ENCODE measurements at regions not wholly inside any gene's neighbourhood (a gene's known extent, or its start where the extent isn't known, plus 50 kb on each side); places are given as distances from the start of the nearest gene placed in this dataset.

GRCh38 chr6:15090745-15091384, 155.0 kb upstream of the JARID2 start:
- 50% methylated on average over 9 of the region's 9 CpGs for WGBS (ENCODE audit: insufficient coverage, insufficient replicate concordance, low lambda C conversion rate, missing lambda C conversion rate)
- no peak overlapping the region for H3K4me3 ChIP-seq
- H3K36me3 ChIP-seq (ENCODE audit: control insufficient read depth in 2 of 2, insufficient read depth in 2 of 2, low read length in 1 of 2) = no peaks in the 10 kb centered on the region
- H3K79me2 ChIP-seq (ENCODE audit: control insufficient read depth, insufficient read depth, low read length) = no peaks in the 10 kb centered on the region
- no peak overlapping the region for H3K9ac ChIP-seq (ENCODE audit: control insufficient read depth, insufficient read depth, low read length)
- ATAC-seq (no peak), DNase-seq (ENCODE audit: low read depth, low spot score) (no peak), FAIRE-seq (no peak)
- ChIA-PET RAD21 (ENCODE audit: unreplicated experiment) (interaction anchor here (1.1 kb wide), 1 partner anchor 532 kb away, joined by 3 read pairs; no protein-coding TSS in a partner anchor), CTCF (no interaction called here), SMC1A (ENCODE audit: uncharacterized antibody, unreplicated experiment) (interaction anchor here (0.6 to 1.2 kb wide), 3 partner anchors 80 to 136 kb away, joined by 3 read pairs; no protein-coding TSS in a partner anchor), POLR2A (no interaction called here)
- intact Hi-C loops (cut with micrococcal nuclease; ENCODE audit: unreplicated experiment) (no loop called here), in situ Hi-C loops (cut with MboI) (no loop called here)
- H3K4me1 ChIP-seq (ENCODE audit: control insufficient read depth, insufficient read depth, low read length) = no peaks in the 10 kb centered on the region
- no peaks in the 10 kb centered on the region for H4K20me1 ChIP-seq (ENCODE audit: control insufficient read depth, insufficient read depth)
- BruUV-seq (replicated peaks) = no TSS peak
- H3K27ac ChIP-seq (ENCODE audit: control insufficient read depth, insufficient read depth) = no peak overlapping the region
- TF ChIP-seq CEBPB (IDR thresholded peaks at IDR 0.05; ENCODE audit: borderline replicate concordance in 1 of 2, low read depth in 2 of 2, low read length in 2 of 2) = no peak
- TF ChIP-seq BRCA1 (IDR thresholded peaks at IDR 0.05; ENCODE audit: low read depth, low read length) = no peak
- TF ChIP-seq ZBTB11 (CRISPR knock-in tag; IDR thresholded peaks at IDR 0.05) = no peak
- no peak for TF ChIP-seq NR2C1 (IDR thresholded peaks at IDR 0.05)
- TF ChIP-seq EED (IDR thresholded peaks at IDR 0.05; ENCODE audit: low read depth) = no peak
- no peak for TF ChIP-seq ATF2 (IDR thresholded peaks at IDR 0.05; ENCODE audit: low read length)
- no peak for TF ChIP-seq ZNF24 (IDR thresholded peaks at IDR 0.05)
- no peak for TF ChIP-seq STAT1 (conservative IDR thresholded peaks at IDR 0.05)
- TF ChIP-seq POLR2AphosphoS2 (IDR thresholded peaks at IDR 0.05; ENCODE audit: low read depth, low read length) = no peak
- no peak for TF ChIP-seq BCLAF1 (IDR thresholded peaks at IDR 0.05)
- no peak for TF ChIP-seq FOS (IDR thresholded peaks at IDR 0.05; ENCODE audit: borderline replicate concordance, extremely low read depth, insufficient read length)
- TF ChIP-seq RAD51 (IDR thresholded peaks at IDR 0.05) = no peak
- no peak for TF ChIP-seq CBFB (IDR thresholded peaks at IDR 0.05; ENCODE audit: low read depth)
- no peak for TF ChIP-seq EGR1 (IDR thresholded peaks at IDR 0.05; ENCODE audit: borderline replicate concordance in 1 of 2, low read depth in 2 of 2, low read length in 2 of 2)
- no peaks in the 10 kb centered on the region for H3K9me3 ChIP-seq (replicated peaks; ENCODE audit: control insufficient read depth, insufficient read depth, low read length)
- H2AFZ ChIP-seq (ENCODE audit: control insufficient read depth, low read depth, low read length) = no peak overlapping the region
- no peak overlapping the region for H3K4me2 ChIP-seq (ENCODE audit: control insufficient read depth, insufficient read depth)
- H3K27me3 ChIP-seq (replicated peaks in 1 of 2; ENCODE audit: control insufficient read depth in 2 of 2, insufficient read depth in 2 of 2, low read length in 1 of 2) = no peaks in the 10 kb centered on the region

Data from GM12878 (cell line).